GM06990 (cell line): ENCODE measurements at regions not wholly inside any gene's neighbourhood (a gene's known extent, or its start where the extent isn't known, plus 50 kb on each side); places are given as distances from the start of the nearest gene placed in this dataset.

Experiments used
- DNase-seq: peaks from one replicate; pipeline ENCODE4 v3.0.0-alpha.2; 2011; ENCODE audit not compliant: insufficient read length; ENCODE audit errors: extremely low read depth
- H3K27me3 ChIP-seq: replicated peaks from 2 replicates; pipeline ENCODE4 v1.6.0; 2011; ENCODE audit warnings: low read length; ENCODE audit not compliant: control insufficient read depth, insufficient read depth
- H3K36me3 ChIP-seq: 2 replicates; pipeline ENCODE4 v1.5.1; 2011; ENCODE audit warnings: low read length; ENCODE audit not compliant: control insufficient read depth, insufficient read depth
- H3K4me3 ChIP-seq: replicated peaks from 2 replicates; pipeline ENCODE4 v1.5.1; 2011; ENCODE audit warnings: low read depth, mild to moderate bottlenecking, control low read depth, low read length
- TF ChIP-seq, protein P1 (sequence below): IDR thresholded peaks from 2 replicates; pipeline ENCODE4 v1.5.1; 2011; ENCODE audit warnings: low read length, control low read depth, mild to moderate bottlenecking, inconsistent platforms; ENCODE audit not compliant: insufficient read depth, poor library complexity, severe bottlenecking

DNA sequence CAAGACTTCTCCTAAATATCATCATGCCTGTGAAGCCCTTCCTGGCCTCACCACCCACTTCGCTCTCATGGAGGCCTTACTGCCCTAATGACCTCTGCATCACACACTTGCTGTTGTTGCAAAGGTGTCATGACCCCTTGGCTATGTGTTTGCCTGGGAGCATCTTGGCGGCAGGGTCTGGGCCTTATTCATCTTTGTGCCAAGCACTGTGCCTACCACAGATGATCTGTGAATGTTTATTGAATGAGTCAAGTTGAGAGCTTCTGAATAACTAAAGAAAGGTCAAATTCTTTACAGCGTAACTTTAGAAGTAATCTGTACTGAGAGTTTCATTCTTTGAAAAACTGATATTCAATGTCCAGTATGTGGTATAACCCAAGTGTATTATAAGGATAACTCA lies 113.3 kb downstream of the TTC8 start:
- TF ChIP-seq, protein P1, sequence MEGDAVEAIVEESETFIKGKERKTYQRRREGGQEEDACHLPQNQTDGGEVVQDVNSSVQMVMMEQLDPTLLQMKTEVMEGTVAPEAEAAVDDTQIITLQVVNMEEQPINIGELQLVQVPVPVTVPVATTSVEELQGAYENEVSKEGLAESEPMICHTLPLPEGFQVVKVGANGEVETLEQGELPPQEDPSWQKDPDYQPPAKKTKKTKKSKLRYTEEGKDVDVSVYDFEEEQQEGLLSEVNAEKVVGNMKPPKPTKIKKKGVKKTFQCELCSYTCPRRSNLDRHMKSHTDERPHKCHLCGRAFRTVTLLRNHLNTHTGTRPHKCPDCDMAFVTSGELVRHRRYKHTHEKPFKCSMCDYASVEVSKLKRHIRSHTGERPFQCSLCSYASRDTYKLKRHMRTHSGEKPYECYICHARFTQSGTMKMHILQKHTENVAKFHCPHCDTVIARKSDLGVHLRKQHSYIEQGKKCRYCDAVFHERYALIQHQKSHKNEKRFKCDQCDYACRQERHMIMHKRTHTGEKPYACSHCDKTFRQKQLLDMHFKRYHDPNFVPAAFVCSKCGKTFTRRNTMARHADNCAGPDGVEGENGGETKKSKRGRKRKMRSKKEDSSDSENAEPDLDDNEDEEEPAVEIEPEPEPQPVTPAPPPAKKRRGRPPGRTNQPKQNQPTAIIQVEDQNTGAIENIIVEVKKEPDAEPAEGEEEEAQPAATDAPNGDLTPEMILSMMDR = no peak
- Histone ChIP-seq H3K36me3 (no peaks in the 10 kb centered on the region), H3K4me3 (no peak overlapping the region), H3K27me3 (no peaks in the 10 kb centered on the region; the same call in 1 of the 2 replicates)
- no peak for DNase-seq

DNA sequence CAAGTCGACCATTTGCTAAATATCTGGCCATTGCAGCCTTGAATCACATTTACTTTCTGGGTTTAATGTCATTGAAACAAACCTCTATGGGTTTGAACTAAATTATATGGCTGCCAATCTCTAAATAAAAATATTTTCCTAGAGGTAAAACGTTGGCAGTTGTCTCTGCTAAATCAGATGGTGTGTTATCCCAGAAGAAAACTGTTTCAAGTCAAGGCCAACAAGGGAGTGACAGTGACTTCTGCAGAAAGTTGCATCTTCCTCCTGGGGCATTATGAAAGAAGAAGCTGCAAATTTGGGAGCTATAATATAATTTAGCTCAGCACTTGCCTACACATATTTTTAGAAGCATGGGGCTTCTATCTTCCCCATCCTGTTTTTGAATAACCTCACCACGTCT lies 116.2 kb downstream of the TTC8 start:
- Histone ChIP-seq H3K4me3 (no peak overlapping the region), H3K36me3 (no peaks in the 10 kb centered on the region), H3K27me3 (no peaks in the 10 kb centered on the region)
- DNase-seq = no peak
- TF ChIP-seq, protein P1 = no peak

DNA sequence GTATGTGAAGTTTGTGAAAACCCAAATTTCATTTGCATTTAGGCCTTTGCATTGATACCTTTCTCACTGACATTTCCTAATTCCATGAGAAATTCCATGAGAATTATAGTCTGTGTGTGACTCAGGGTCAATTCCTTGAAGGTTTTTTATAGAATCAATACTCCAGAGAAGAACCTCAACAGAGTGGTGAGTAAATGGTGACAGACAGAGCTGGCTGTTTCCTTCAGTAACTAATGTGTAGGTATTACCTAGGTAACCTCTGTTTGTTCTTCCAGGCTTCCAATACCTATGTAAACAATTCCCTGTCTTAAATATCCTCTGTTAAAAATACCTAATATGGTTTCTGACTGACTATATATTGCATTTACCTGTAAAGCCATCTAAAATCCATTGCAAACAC lies 117.0 kb downstream of the TTC8 start:
- no peak overlapping the region for H3K4me3 ChIP-seq
- H3K27me3 ChIP-seq = no peaks in the 10 kb centered on the region; the same call in 1 of the 2 replicates
- TF ChIP-seq, protein P1 = no peak
- H3K36me3 ChIP-seq = no peaks in the 10 kb centered on the region
- no peak for DNase-seq

DNA sequence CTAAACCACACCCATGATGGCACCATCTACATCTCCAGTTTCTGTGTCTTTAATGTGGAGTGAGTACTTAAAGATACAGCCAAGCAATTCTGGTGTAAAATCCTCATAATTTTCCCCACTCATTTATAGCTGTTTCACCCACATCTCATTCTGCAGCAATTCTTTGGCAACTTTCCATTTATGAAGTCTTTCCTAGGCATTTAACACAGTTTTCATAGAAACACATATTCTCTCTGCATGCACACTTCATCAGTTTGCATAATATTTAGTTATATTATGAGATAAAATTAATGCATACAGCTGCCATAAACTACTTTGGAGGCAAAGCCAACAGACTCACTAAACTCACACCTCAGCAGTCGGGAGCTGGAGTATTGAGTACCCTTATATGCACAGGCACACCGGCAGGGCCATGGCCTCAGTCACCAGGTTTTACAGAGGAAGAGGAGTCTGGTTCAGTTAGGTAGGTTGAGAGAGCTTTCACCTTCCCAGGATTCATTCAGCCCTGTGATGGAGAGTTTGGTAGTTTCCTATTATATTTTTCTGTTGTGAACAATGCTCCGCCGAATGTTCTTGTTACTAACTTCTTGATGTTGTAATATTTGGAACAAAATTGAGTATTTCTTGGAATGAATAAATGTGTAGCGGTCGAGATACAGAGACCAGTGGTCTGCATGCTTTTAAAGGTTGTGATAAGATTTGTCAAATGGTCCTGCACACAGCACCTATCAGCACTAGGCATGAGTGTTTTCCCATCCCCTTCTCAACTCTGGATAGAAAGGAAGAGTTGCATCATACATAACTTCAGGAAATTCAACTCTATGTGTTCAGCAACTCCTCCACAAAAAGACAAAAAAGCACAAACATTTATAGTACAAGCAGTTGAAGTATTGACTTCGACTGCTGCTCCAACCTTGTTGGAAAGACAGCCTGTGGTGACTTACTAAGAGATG lies 123.5 kb downstream of the TTC8 start:
- Histone ChIP-seq H3K4me3 (no peak overlapping the region), H3K36me3 (no peaks in the 10 kb centered on the region), H3K27me3 (no peaks in the 10 kb centered on the region; the same call in 1 of the 2 replicates)
- DNase-seq = no peak
- TF ChIP-seq, protein P1 = no peak

DNA sequence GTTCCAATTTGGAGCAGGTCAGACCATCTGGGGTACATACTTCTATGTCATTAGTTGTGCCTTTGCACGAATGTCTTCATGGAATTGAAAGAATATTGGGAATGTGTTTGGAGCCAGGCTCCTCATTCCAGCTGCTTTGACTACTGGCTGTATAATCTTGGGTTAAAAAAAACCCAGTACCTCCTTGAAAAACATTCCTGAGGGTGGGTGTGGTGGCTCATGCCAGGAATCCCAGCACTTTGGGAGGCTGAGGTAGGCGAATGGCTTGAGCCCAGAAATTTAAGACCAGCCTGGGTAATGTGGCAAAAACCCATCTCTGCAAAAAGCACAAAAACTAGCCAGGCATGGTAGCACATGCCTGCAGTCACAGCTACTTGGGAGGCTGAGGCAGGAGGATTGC lies 125.6 kb downstream of the TTC8 start:
- no peak overlapping the region for H3K4me3 ChIP-seq
- TF ChIP-seq, protein P1 = no peak
- no peak for DNase-seq

More for the DNA sequence above, 125.6 kb downstream of the TTC8 start:
- Histone ChIP-seq H3K27me3 (no peaks in the 10 kb centered on the region; the same call in 1 of the 2 replicates), H3K36me3 (no peaks in the 10 kb centered on the region)
